Suprapubic skin (tissue), 4 donors: ENCODE measurements at regions not wholly inside any gene's neighbourhood (a gene's known extent, or its start where the extent isn't known, plus 50 kb on each side); places are given as distances from the start of the nearest gene placed in this dataset.
A peak's percentile ranks its signal among the peaks of the same experiment; 100 is the strongest.

Experiments
- DNase-seq, 2 donors: peaks; one replicate each; pipeline ENCODE4 v3.0.0-alpha.2; 2019; ENCODE audit warnings: low spot score in 2 of 2
- H3K27ac ChIP-seq: fragments of 200-600 bp; sonication (generic); one replicate; pipeline ENCODE4 v1.5.1; 2019
- H3K27me3 ChIP-seq: fragments of 200-600 bp; sonication (generic); one replicate; pipeline ENCODE4 v1.5.1; 2019
- H3K36me3 ChIP-seq: fragments of 200-600 bp; sonication (generic); one replicate; pipeline ENCODE4 v1.5.1; 2019
- H3K4me1 ChIP-seq: fragments of 200-600 bp; sonication (generic); one replicate; pipeline ENCODE4 v1.5.1; 2019
- H3K4me3 ChIP-seq: fragments of 200-600 bp; sonication (generic); one replicate; pipeline ENCODE4 v1.5.1; 2019; ENCODE audit warnings: mild to moderate bottlenecking
- H3K9me3 ChIP-seq: fragments of 200-600 bp; sonication (generic); one replicate; pipeline ENCODE4 v1.5.1; 2019
- CTCF ChIP-seq, 2 donors: fragments of 200-600 bp in 1 of 2; fragments of 450-650 bp in 1 of 2; sonication (generic) in 1 of 2; IDR thresholded peaks; one replicate each; pipeline ENCODE4 v1.5.1; 2016 to 2019; ENCODE audit warnings: antibody characterized with exemption in 2 of 2, mild to moderate bottlenecking in 1 of 2, moderate library complexity in 1 of 2
- EP300 ChIP-seq: sonication (generic); formaldehyde crosslinking; IDR thresholded peaks from one replicate; pipeline ENCODE4 v1.6.1; 2017; ENCODE audit warnings: antibody characterized with exemption
- POLR2A ChIP-seq, 2 donors: fragments of 450-650 bp; IDR thresholded peaks; one replicate each; pipeline ENCODE4 v1.6.1; 2017; ENCODE audit warnings: antibody characterized with exemption in 2 of 2, mild to moderate bottlenecking in 2 of 2, moderate library complexity in 2 of 2
- POLR2AphosphoS5 ChIP-seq, 3 donors: sonication (generic); formaldehyde crosslinking; IDR thresholded peaks; one replicate each; pipeline ENCODE4 v1.6.1; 2017; ENCODE audit warnings: antibody characterized with exemption in 3 of 3
- WGBS: methylation state at CpG from one replicate; pipeline ENCODE4 v1.1.5; 2018; 5-methylcytosine and 5-hydroxymethylcytosine counted together

- WGBS: 76% methylated on average over 9 of the region's 9 CpGs
- peaks cover 35% of the 10 kb centered on the region for H3K4me1 ChIP-seq
- H3K36me3 ChIP-seq: no peaks in the 10 kb centered on the region
- TF ChIP-seq CTCF (IDR thresholded peaks at IDR 0.05) (no peak), POLR2AphosphoS5 (IDR thresholded peaks at IDR 0.05) (no peak), EP300 (no peak), POLR2A (IDR thresholded peaks at IDR 0.05) (no peak)
- no peaks in the 10 kb centered on the region for H3K27me3 ChIP-seq
- peak overlapping the region; percentile 56 for H3K27ac ChIP-seq
- H3K9me3 ChIP-seq: no peaks in the 10 kb centered on the region
- no peak for DNase-seq
- H3K4me3 ChIP-seq: no peak overlapping the region
These were observed 110.6 kb upstream of the PTPN1 start for GRCh38 chr20:50399555-50399916.

- peaks cover 31% of the 10 kb centered on the region for H3K4me1 ChIP-seq
- WGBS: 83% methylated on average over 15 of the region's 15 CpGs
These were observed 110.1 kb upstream of the PTPN1 start for GRCh38 chr20:50399917-50400704.

GRCh38 chr20:50400705-50401586 lies 109.2 kb upstream of the PTPN1 start:
- Histone ChIP-seq H3K4me1 (peaks cover 23% of the 10 kb centered on the region), H3K27ac (no peak overlapping the region), H3K4me3 (no peak overlapping the region), H3K9me3 (no peaks in the 10 kb centered on the region), H3K36me3 (no peaks in the 10 kb centered on the region), H3K27me3 (no peaks in the 10 kb centered on the region)
- TF ChIP-seq POLR2AphosphoS5 (IDR thresholded peaks at IDR 0.05) (no peak), POLR2A (IDR thresholded peaks at IDR 0.05) (no peak), EP300 (no peak), CTCF (IDR thresholded peaks at IDR 0.05) (no peak)
- no peak for DNase-seq
- WGBS: 87% methylated on average over 17 of the region's 17 CpGs

More at GRCh38 chr20:50399917-50400704, 110.1 kb upstream of the PTPN1 start:
- Histone ChIP-seq H3K4me3 (no peak overlapping the region), H3K27ac (peak overlapping the region; percentile 56), H3K9me3 (no peaks in the 10 kb centered on the region), H3K27me3 (no peaks in the 10 kb centered on the region), H3K36me3 (no peaks in the 10 kb centered on the region)
- no peak for DNase-seq
- TF ChIP-seq POLR2AphosphoS5 (IDR thresholded peaks at IDR 0.05): no peak
- TF ChIP-seq EP300: no peak
- no peak for TF ChIP-seq POLR2A (IDR thresholded peaks at IDR 0.05)
- TF ChIP-seq CTCF (IDR thresholded peaks at IDR 0.05): no peak

GRCh38 chr20:50401587-50402418 lies 108.4 kb upstream of the PTPN1 start:
- TF ChIP-seq CTCF (IDR thresholded peaks at IDR 0.05) (no peak), POLR2A (IDR thresholded peaks at IDR 0.05) (no peak), POLR2AphosphoS5 (IDR thresholded peaks at IDR 0.05) (no peak), EP300 (no peak)
- Histone ChIP-seq H3K9me3 (no peaks in the 10 kb centered on the region), H3K27ac (no peak overlapping the region), H3K4me1 (peaks cover 20% of the 10 kb centered on the region), H3K36me3 (no peaks in the 10 kb centered on the region), H3K4me3 (no peak overlapping the region), H3K27me3 (no peaks in the 10 kb centered on the region)
- 87% methylated on average over 8 of the region's 9 CpGs for WGBS
- DNase-seq: no peak
